DND-41 (cell line): ENCODE measurements at regions not wholly inside any gene's neighbourhood (a gene's known extent, or its start where the extent isn't known, plus 50 kb on each side); places are given as distances from the start of the nearest gene placed in this dataset.

ENCODE experiments used
- ATAC-seq: fragments of 200-7000 bp; cut with Tn5 transposase; 3 replicates; pipeline ENCODE4 v1.9.1; 2021; ENCODE audit warnings: low read depth; ENCODE audit not compliant: insufficient read depth
- DNase-seq: peaks from one replicate; pipeline ENCODE4 v3.0.0-alpha.2; 2020
- H2AFZ ChIP-seq: 2 replicates; pipeline ENCODE4 v1.6.0; 2012; ENCODE audit warnings: low read depth, low read length
- H3K27ac ChIP-seq: 2 replicates; pipeline ENCODE4 v1.5.1; 2012; ENCODE audit warnings: low read length, inconsistent platforms
- H3K27me3 ChIP-seq: fragments of 200-600 bp; sonication (generic); 2 replicates; pipeline ENCODE4 v1.6.0; 2012; ENCODE audit warnings: low read length, mild to moderate bottlenecking, inconsistent platforms; ENCODE audit not compliant: insufficient read depth, poor library complexity
- H3K36me3 ChIP-seq: 2 replicates; pipeline ENCODE4 v1.5.1; 2012; ENCODE audit warnings: low read length, inconsistent platforms; ENCODE audit not compliant: insufficient read depth
- H3K4me1 ChIP-seq: 2 replicates; pipeline ENCODE4 v1.5.1; 2012; ENCODE audit warnings: mild to moderate bottlenecking, low read length; ENCODE audit not compliant: insufficient read depth
- H3K4me2 ChIP-seq: 2 replicates; pipeline ENCODE4 v1.6.0; 2012; ENCODE audit warnings: mild to moderate bottlenecking, moderate library complexity, low read length, inconsistent platforms; ENCODE audit not compliant: insufficient read depth
- H3K4me3 ChIP-seq, 2 experiments: fragments of 200-600 bp in 1 of 2; shearing (Covaris generic) in 1 of 2; 2 replicates each; pipeline ENCODE4 v1.5.1; 2012 to 2016; ENCODE audit warnings: inconsistent platforms in 2 of 2, low read length in 2 of 2, mild to moderate bottlenecking in 2 of 2, low read depth in 1 of 2, moderate library complexity in 1 of 2
- H3K79me2 ChIP-seq: 2 replicates; pipeline ENCODE4 v1.6.0; 2012; ENCODE audit warnings: low read length, inconsistent platforms; ENCODE audit not compliant: insufficient read depth
- H3K9ac ChIP-seq: 2 replicates; pipeline ENCODE4 v1.6.0; 2012; ENCODE audit warnings: low read depth, mild to moderate bottlenecking, inconsistent platforms, low read length, moderate library complexity
- H3K9me3 ChIP-seq: 2 replicates; pipeline ENCODE4 v1.5.1; 2012; ENCODE audit warnings: low read length, moderate library complexity, mild to moderate bottlenecking, inconsistent platforms; ENCODE audit not compliant: insufficient read depth, severe bottlenecking
- H4K20me1 ChIP-seq: 2 replicates; pipeline ENCODE4 v1.6.0; 2012; ENCODE audit warnings: low read length; ENCODE audit not compliant: insufficient read depth
- CTCF ChIP-seq: IDR thresholded peaks from 2 replicates; pipeline ENCODE4 v1.5.1; 2012; ENCODE audit warnings: borderline replicate concordance, low read length, moderate library complexity, mild to moderate bottlenecking; ENCODE audit not compliant: poor library complexity, severe bottlenecking; ENCODE audit errors: extremely low read depth
- EZH2 ChIP-seq: IDR thresholded peaks from 3 replicates; pipeline ENCODE4 v1.6.1; 2012; ENCODE audit warnings: borderline replicate concordance, low read depth, mild to moderate bottlenecking, moderate library complexity, low read length, inconsistent platforms; ENCODE audit not compliant: severe bottlenecking

- Histone ChIP-seq H4K20me1 (no peaks in the 10 kb centered on the region), H3K27me3 (no peaks in the 10 kb centered on the region), H3K4me3 (no peak overlapping the region), H3K36me3 (no peaks in the 10 kb centered on the region), H3K4me2 (no peak overlapping the region), H3K79me2 (no peaks in the 10 kb centered on the region), H3K9ac (no peak overlapping the region), H2AFZ (no peak overlapping the region), H3K9me3 (no peaks in the 10 kb centered on the region), H3K27ac (no peak overlapping the region), H3K4me1 (no peaks in the 10 kb centered on the region)
- DNase-seq: no peak
- ATAC-seq: no peak
- TF ChIP-seq CTCF: no peak
- no peak for TF ChIP-seq EZH2
Measured at GRCh38 chr4:147311956-147312355, 168.9 kb upstream of the EDNRA start.

GRCh38 chr4:147312376-147313046 is 168.4 kb upstream of the EDNRA start:
- DNase-seq: no peak
- Histone ChIP-seq H3K27ac (no peak overlapping the region), H3K4me3 (no peak overlapping the region), H3K27me3 (no peaks in the 10 kb centered on the region), H3K9ac (no peak overlapping the region), H4K20me1 (no peaks in the 10 kb centered on the region), H2AFZ (no peak overlapping the region), H3K36me3 (no peaks in the 10 kb centered on the region), H3K9me3 (no peaks in the 10 kb centered on the region), H3K4me2 (no peak overlapping the region), H3K79me2 (no peaks in the 10 kb centered on the region), H3K4me1 (no peaks in the 10 kb centered on the region)
- ATAC-seq: no peak
- TF ChIP-seq CTCF (no peak), EZH2 (no peak)

GRCh38 chr4:147313108-147313507 is 167.8 kb upstream of the EDNRA start:
- no peak overlapping the region for H3K9ac ChIP-seq
- no peak overlapping the region for H2AFZ ChIP-seq
- no peak for ATAC-seq
- H3K27ac ChIP-seq: no peak overlapping the region
- no peak for DNase-seq
- no peaks in the 10 kb centered on the region for H3K36me3 ChIP-seq
- H4K20me1 ChIP-seq: no peaks in the 10 kb centered on the region
- no peak for TF ChIP-seq CTCF
- no peak for TF ChIP-seq EZH2
- H3K4me3 ChIP-seq: no peak overlapping the region
- H3K9me3 ChIP-seq: no peaks in the 10 kb centered on the region
- H3K79me2 ChIP-seq: no peaks in the 10 kb centered on the region
- no peak overlapping the region for H3K4me2 ChIP-seq
- no peaks in the 10 kb centered on the region for H3K4me1 ChIP-seq
- no peaks in the 10 kb centered on the region for H3K27me3 ChIP-seq

GRCh38 chr4:147318586-147318985 is 162.3 kb upstream of the EDNRA start:
- Histone ChIP-seq H3K36me3 (no peaks in the 10 kb centered on the region), H3K79me2 (no peaks in the 10 kb centered on the region), H3K4me2 (no peak overlapping the region), H2AFZ (no peak overlapping the region), H3K27me3 (no peaks in the 10 kb centered on the region), H3K4me1 (no peaks in the 10 kb centered on the region), H3K4me3 (no peak overlapping the region), H3K9ac (no peak overlapping the region), H3K9me3 (no peaks in the 10 kb centered on the region), H3K27ac (no peak overlapping the region), H4K20me1 (no peaks in the 10 kb centered on the region)
- ATAC-seq (no peak), DNase-seq (no peak)
- TF ChIP-seq EZH2 (no peak), CTCF (no peak)
